Muscle of leg (tissue), 3 donors: ENCODE measurements at regions not wholly inside any gene's neighbourhood (a gene's known extent, or its start where the extent isn't known, plus 50 kb on each side); places are given as distances from the start of the nearest gene placed in this dataset.

Experiments
- DNase-seq: peaks from one replicate; pipeline ENCODE4 v3.0.0; 2013
- H3K27ac ChIP-seq: one replicate; pipeline ENCODE4 v1.5.1; 2013; ENCODE audit warnings: mild to moderate bottlenecking, low read length, control low read depth
- H3K27me3 ChIP-seq: one replicate; pipeline ENCODE4 v1.6.1; 2013; ENCODE audit warnings: low read length; ENCODE audit not compliant: control insufficient read depth, insufficient read depth
- H3K36me3 ChIP-seq: one replicate; pipeline ENCODE4 v1.6.1; 2013; ENCODE audit warnings: low read length; ENCODE audit not compliant: control insufficient read depth, insufficient read depth
- H3K4me1 ChIP-seq: one replicate; pipeline ENCODE4 v1.6.1; 2013; ENCODE audit warnings: low read length; ENCODE audit not compliant: control insufficient read depth, insufficient read depth
- H3K4me3 ChIP-seq: one replicate; pipeline ENCODE4 v1.5.1; 2013; ENCODE audit warnings: low read length, control low read depth
- H3K9me3 ChIP-seq: replicated peaks from 2 replicates; pipeline ENCODE4 v1.6.1; 2013; ENCODE audit warnings: low read depth, low read length; ENCODE audit not compliant: control insufficient read depth
- WGBS: methylation state at CpG from one replicate; pipeline ENCODE4 v1.1.5; 2013; ENCODE audit warnings: missing lambda C conversion rate; ENCODE audit not compliant: insufficient coverage; 5-methylcytosine and 5-hydroxymethylcytosine counted together

- no CpG with 5 or more reads among the region's 4 CpGs for WGBS
- no peaks in the 10 kb centered on the region for H3K27me3 ChIP-seq
- H3K36me3 ChIP-seq: no peaks in the 10 kb centered on the region
- no peak overlapping the region for H3K27ac ChIP-seq
- H3K9me3 ChIP-seq: no peaks in the 10 kb centered on the region
- H3K4me1 ChIP-seq: no peaks in the 10 kb centered on the region
- no peak for DNase-seq
- H3K4me3 ChIP-seq: no peak overlapping the region
Observed at GRCh38 chr5:58048185-58048925, 411.5 kb downstream of the PLK2 start.

GRCh38 chr5:58046371-58046770 lies 413.5 kb downstream of the PLK2 start:
- no peaks in the 10 kb centered on the region for H3K27me3 ChIP-seq
- H3K27ac ChIP-seq: no peak overlapping the region
- no peaks in the 10 kb centered on the region for H3K4me1 ChIP-seq
- no peaks in the 10 kb centered on the region for H3K36me3 ChIP-seq
- H3K4me3 ChIP-seq: no peak overlapping the region
- 54% methylated on average over 1 of the region's 1 CpG for WGBS
- H3K9me3 ChIP-seq: no peaks in the 10 kb centered on the region
- no peak for DNase-seq

DNA sequence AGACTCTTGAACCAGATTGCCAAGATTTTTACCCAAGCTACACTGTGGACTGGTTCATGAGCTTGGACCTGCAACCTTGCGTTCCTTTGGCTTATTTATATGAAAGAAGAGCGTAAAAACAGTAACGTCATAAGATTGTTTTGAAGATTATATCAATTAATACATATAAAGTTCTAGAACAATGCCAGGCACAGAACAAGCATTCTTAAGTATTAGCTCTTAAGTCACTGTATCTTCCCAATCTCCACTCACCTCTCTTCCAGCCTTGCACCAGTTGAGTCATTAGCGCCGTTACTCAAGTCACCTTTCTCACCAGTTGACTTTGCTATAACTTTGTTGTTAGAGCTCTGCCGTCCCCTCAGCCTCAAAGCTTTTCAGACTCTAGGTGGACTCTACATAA lies 415.7 kb downstream of the PLK2 start:
- Histone ChIP-seq H3K4me1 (no peaks in the 10 kb centered on the region), H3K4me3 (no peak overlapping the region), H3K27ac (no peak overlapping the region), H3K27me3 (no peaks in the 10 kb centered on the region), H3K9me3 (no peaks in the 10 kb centered on the region), H3K36me3 (no peaks in the 10 kb centered on the region)
- WGBS: no CpG with 5 or more reads among the region's 6 CpGs
- DNase-seq: no peak

GRCh38 chr5:58043032-58043945 lies 416.6 kb downstream of the PLK2 start:
- peak; percentile 27 for DNase-seq
- H3K9me3 ChIP-seq: no peaks in the 10 kb centered on the region
- no peaks in the 10 kb centered on the region for H3K27me3 ChIP-seq
- H3K27ac ChIP-seq: no peak overlapping the region
- no peak overlapping the region for H3K4me3 ChIP-seq
- 100% methylated on average over 1 of the region's 2 CpGs for WGBS
- no peaks in the 10 kb centered on the region for H3K4me1 ChIP-seq
- no peaks in the 10 kb centered on the region for H3K36me3 ChIP-seq

GRCh38 chr5:58041884-58042283 lies 418.0 kb downstream of the PLK2 start:
- no peak for DNase-seq
- WGBS: 80% methylated on average over 2 of the region's 3 CpGs
- no peaks in the 10 kb centered on the region for H3K4me1 ChIP-seq
- H3K9me3 ChIP-seq: no peaks in the 10 kb centered on the region
- H3K27me3 ChIP-seq: no peaks in the 10 kb centered on the region
- H3K36me3 ChIP-seq: no peaks in the 10 kb centered on the region
- no peak overlapping the region for H3K27ac ChIP-seq
- H3K4me3 ChIP-seq: no peak overlapping the region

GRCh38 chr5:58040846-58041245 lies 419.0 kb downstream of the PLK2 start:
- WGBS: no CpG with 5 or more reads among the region's 1 CpG
- DNase-seq: no peak

DNA sequence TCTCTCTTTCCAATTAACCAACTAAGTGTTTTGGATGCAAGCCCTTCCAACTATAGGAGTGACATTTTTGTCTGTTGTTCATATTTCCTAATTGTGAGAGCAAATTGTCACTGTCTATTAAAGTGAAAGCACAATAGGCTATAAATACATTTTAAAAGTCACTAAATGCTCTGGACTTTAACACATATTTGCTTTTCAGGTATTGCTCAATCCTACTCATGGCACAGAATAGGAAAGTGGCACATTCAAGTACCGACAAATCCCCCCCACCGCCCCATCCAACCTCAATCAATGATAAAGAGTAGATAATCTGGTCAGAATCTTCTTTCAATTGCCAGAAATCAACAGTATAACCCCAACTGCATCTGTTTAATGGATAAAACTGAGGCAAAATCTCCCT lies 419.8 kb downstream of the PLK2 start:
- H3K27me3 ChIP-seq: no peaks in the 10 kb centered on the region

More at GRCh38 chr5:58040846-58041245, 419.0 kb downstream of the PLK2 start:
- Histone ChIP-seq H3K4me1 (no peaks in the 10 kb centered on the region), H3K4me3 (no peak overlapping the region), H3K27me3 (no peaks in the 10 kb centered on the region), H3K36me3 (no peaks in the 10 kb centered on the region), H3K9me3 (no peaks in the 10 kb centered on the region), H3K27ac (no peak overlapping the region)

GRCh38 chr5:58037899-58038298 lies 422.0 kb downstream of the PLK2 start:
- Histone ChIP-seq H3K9me3 (no peaks in the 10 kb centered on the region), H3K4me3 (no peak overlapping the region), H3K27ac (no peak overlapping the region), H3K36me3 (no peaks in the 10 kb centered on the region), H3K4me1 (no peaks in the 10 kb centered on the region), H3K27me3 (no peaks in the 10 kb centered on the region)
- WGBS: no CpG with 5 or more reads among the region's 3 CpGs
- DNase-seq: no peak

More for the DNA sequence above, 419.8 kb downstream of the PLK2 start:
- H3K4me1 ChIP-seq: no peaks in the 10 kb centered on the region
- H3K4me3 ChIP-seq: no peak overlapping the region
- H3K27ac ChIP-seq: no peak overlapping the region
- no peaks in the 10 kb centered on the region for H3K9me3 ChIP-seq
- no peaks in the 10 kb centered on the region for H3K36me3 ChIP-seq
- no CpG with 5 or more reads among the region's 2 CpGs for WGBS
- no peak for DNase-seq

DNA sequence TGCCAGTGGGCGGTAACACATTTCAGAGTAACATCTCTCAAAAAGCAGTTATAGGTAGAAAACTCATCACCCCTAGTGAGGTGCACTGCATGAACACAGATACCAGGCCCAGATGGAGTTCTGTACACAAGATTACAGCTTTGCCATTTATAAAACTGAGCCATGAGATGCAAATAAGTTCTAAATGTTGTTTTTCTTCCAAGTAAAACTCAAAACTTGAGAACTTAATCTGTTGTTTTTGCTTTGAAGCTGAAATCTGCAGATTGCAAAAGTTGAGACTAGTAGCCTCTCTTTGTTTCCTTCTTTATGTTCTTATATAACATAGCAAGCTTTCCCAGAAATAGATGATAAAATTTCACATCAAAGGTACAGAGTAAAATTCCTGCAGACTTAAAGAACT lies 434.1 kb downstream of the PLK2 start:
- Histone ChIP-seq H3K27me3 (no peaks in the 10 kb centered on the region), H3K27ac (no peak overlapping the region), H3K4me1 (peaks cover 2% of the 10 kb centered on the region), H3K36me3 (no peaks in the 10 kb centered on the region), H3K9me3 (no peaks in the 10 kb centered on the region), H3K4me3 (no peak overlapping the region)
- DNase-seq: no peak
- no CpG with 5 or more reads among the region's 1 CpG for WGBS

DNA sequence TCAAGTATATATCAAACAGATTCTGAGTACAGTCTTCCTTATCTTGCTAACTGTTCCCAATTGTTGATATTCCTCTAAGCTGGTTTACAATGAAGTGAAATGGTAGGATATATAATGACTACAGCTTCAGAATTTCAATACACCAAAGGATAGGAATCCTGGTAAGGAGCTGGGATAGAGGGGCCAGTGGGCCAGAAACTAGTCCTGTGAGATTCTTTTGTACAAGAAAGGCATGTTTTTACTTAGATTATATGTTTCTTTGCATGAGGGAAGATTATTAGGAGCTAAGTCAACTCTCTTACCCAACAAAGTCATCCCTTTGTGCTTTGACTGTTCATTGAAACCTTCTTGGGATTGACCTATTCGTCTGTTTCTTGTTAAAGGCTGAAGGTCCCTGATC lies 435.7 kb downstream of the PLK2 start:
- Histone ChIP-seq H3K9me3 (no peaks in the 10 kb centered on the region), H3K27me3 (no peaks in the 10 kb centered on the region), H3K4me1 (peaks cover 6% of the 10 kb centered on the region), H3K4me3 (no peak overlapping the region), H3K27ac (no peak overlapping the region), H3K36me3 (no peaks in the 10 kb centered on the region)
- no CpG with 5 or more reads among the region's 1 CpG for WGBS
- no peak for DNase-seq
